K562 (cell line): ENCODE measurements at regions not wholly inside any gene's neighbourhood (a gene's known extent, or its start where the extent isn't known, plus 50 kb on each side); places are given as distances from the start of the nearest gene placed in this dataset.

ENCODE experiments used
- BRF1 ChIP-seq: IDR thresholded peaks from 3 replicates; pipeline ENCODE4 v1.6.1; 2011; ENCODE audit warnings: borderline replicate concordance, mild to moderate bottlenecking; ENCODE audit not compliant: insufficient read length; ENCODE audit errors: extremely low read depth
- ETV6 ChIP-seq, 3 experiments: fragments of 150-350 bp in 1 of 3; sonication (generic) in 1 of 3; formaldehyde crosslinking in 1 of 3; IDR thresholded peaks; 2 replicates each; pipeline versions ENCODE4 v1.6.1 to v1.8.0; 2014 to 2022; ENCODE audit warnings: borderline replicate concordance in 2 of 3, low read depth in 2 of 3, antibody characterized with exemption in 1 of 3, low read length in 1 of 3, mild to moderate bottlenecking in 1 of 3, missing genetic modification reagents in 1 of 3
- HDAC6 ChIP-seq: IDR thresholded peaks from 2 replicates; pipeline ENCODE4 v1.6.1; 2012; ENCODE audit warnings: low read depth, mild to moderate bottlenecking, control low read depth, inconsistent platforms, low read length, moderate library complexity
- POLR2B ChIP-seq: fragments of 450-650 bp; IDR thresholded peaks from 2 replicates; pipeline ENCODE4 v1.6.1; 2018; ENCODE audit warnings: low read depth; ENCODE audit not compliant: partially characterized antibody
- RBM17 ChIP-seq: fragments of 200-400 bp; formaldehyde crosslinking; IDR thresholded peaks from 2 replicates; pipeline ENCODE4 v1.6.1; 2017; ENCODE audit warnings: low read depth, mild to moderate bottlenecking, low read length, borderline replicate concordance
- ZFX ChIP-seq: sonication (generic); formaldehyde crosslinking; IDR thresholded peaks from 2 replicates; pipeline ENCODE4 v1.8.0; 2022; ENCODE audit warnings: mild to moderate bottlenecking, missing genetic modification reagents, moderate library complexity
- TF ChIP-seq, protein P1 (sequence below): fragments of 450-650 bp; conservative IDR thresholded peaks from 2 replicates; pipeline ENCODE4 v1.6.1; 2016; ENCODE audit warnings: missing genetic modification characterization, low read depth, mild to moderate bottlenecking, control low read depth, missing compliant biosample characterization
- TF ChIP-seq, protein P2 (sequence below): sonication (generic); formaldehyde crosslinking; IDR thresholded peaks from 2 replicates; pipeline ENCODE4 v1.8.1; 2022; ENCODE audit warnings: missing genetic modification reagents
- TF ChIP-seq, protein P3 (sequence below): sonication (generic); formaldehyde crosslinking; IDR thresholded peaks from 2 replicates; pipeline ENCODE4 v1.8.1; 2023; ENCODE audit warnings: mild to moderate bottlenecking, missing genetic modification reagents, moderate library complexity
- TF ChIP-seq, protein P4 (sequence below), 3 experiments: IDR thresholded peaks in 2 of 3; conservative IDR thresholded peaks in 1 of 3; 2 replicates each; pipeline ENCODE4 v1.5.1; 2011 to 2012; ENCODE audit warnings: low read length in 3 of 3, mild to moderate bottlenecking in 3 of 3, control low read depth in 2 of 3, improper control_type of control experiment in 1 of 3, inconsistent platforms in 1 of 3, low read depth in 1 of 3, mixed read lengths in 1 of 3, moderate library complexity in 1 of 3; ENCODE audit not compliant: insufficient read depth in 2 of 3
- TF ChIP-seq, protein P5 (sequence below): sonication (generic); formaldehyde crosslinking; IDR thresholded peaks from 2 replicates; pipeline ENCODE4 v1.8.1; 2023; ENCODE audit warnings: mild to moderate bottlenecking, missing genetic modification reagents

DNA sequence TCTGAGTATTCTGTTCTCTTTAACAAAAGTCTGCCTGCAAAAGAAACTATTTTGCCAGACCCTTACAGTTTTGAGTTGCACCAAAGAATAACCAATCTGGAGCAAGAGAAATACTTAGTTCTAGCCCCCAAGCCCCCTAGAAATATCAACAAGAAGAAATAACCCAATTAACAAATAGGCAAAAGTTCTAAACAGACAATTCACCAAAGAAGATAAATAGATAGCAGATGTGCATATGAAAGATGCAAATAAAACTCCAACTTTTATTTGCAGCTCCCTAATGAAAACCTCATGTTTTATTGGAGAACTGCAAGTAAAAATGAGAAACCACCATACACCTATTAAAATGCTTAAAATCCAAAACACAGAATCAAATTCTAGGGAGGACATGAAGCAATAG lies 1308.0 kb downstream of the CDH11 start:
- TF ChIP-seq, protein P1, sequence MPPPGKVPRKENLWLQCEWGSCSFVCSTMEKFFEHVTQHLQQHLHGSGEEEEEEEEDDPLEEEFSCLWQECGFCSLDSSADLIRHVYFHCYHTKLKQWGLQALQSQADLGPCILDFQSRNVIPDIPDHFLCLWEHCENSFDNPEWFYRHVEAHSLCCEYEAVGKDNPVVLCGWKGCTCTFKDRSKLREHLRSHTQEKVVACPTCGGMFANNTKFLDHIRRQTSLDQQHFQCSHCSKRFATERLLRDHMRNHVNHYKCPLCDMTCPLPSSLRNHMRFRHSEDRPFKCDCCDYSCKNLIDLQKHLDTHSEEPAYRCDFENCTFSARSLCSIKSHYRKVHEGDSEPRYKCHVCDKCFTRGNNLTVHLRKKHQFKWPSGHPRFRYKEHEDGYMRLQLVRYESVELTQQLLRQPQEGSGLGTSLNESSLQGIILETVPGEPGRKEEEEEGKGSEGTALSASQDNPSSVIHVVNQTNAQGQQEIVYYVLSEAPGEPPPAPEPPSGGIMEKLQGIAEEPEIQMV (tag), result no peak
- TF ChIP-seq HDAC6, result no peak
- TF ChIP-seq POLR2B, result no peak
- no peak for TF ChIP-seq RBM17
- TF ChIP-seq BRF1, result no peak
- TF ChIP-seq, protein P2, sequence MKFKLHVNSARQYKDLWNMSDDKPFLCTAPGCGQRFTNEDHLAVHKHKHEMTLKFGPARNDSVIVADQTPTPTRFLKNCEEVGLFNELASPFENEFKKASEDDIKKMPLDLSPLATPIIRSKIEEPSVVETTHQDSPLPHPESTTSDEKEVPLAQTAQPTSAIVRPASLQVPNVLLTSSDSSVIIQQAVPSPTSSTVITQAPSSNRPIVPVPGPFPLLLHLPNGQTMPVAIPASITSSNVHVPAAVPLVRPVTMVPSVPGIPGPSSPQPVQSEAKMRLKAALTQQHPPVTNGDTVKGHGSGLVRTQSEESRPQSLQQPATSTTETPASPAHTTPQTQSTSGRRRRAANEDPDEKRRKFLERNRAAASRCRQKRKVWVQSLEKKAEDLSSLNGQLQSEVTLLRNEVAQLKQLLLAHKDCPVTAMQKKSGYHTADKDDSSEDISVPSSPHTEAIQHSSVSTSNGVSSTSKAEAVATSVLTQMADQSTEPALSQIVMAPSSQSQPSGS (CRISPR knock-in tag), result no peak
- TF ChIP-seq, protein P3, sequence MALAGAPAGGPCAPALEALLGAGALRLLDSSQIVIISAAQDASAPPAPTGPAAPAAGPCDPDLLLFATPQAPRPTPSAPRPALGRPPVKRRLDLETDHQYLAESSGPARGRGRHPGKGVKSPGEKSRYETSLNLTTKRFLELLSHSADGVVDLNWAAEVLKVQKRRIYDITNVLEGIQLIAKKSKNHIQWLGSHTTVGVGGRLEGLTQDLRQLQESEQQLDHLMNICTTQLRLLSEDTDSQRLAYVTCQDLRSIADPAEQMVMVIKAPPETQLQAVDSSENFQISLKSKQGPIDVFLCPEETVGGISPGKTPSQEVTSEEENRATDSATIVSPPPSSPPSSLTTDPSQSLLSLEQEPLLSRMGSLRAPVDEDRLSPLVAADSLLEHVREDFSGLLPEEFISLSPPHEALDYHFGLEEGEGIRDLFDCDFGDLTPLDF, result no peak
- TF ChIP-seq, protein P4, sequence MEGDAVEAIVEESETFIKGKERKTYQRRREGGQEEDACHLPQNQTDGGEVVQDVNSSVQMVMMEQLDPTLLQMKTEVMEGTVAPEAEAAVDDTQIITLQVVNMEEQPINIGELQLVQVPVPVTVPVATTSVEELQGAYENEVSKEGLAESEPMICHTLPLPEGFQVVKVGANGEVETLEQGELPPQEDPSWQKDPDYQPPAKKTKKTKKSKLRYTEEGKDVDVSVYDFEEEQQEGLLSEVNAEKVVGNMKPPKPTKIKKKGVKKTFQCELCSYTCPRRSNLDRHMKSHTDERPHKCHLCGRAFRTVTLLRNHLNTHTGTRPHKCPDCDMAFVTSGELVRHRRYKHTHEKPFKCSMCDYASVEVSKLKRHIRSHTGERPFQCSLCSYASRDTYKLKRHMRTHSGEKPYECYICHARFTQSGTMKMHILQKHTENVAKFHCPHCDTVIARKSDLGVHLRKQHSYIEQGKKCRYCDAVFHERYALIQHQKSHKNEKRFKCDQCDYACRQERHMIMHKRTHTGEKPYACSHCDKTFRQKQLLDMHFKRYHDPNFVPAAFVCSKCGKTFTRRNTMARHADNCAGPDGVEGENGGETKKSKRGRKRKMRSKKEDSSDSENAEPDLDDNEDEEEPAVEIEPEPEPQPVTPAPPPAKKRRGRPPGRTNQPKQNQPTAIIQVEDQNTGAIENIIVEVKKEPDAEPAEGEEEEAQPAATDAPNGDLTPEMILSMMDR (IDR thresholded peaks at IDR 0.05 in 2 of 3, conservative IDR thresholded peaks at IDR 0.05 in 1 of 3; ENCODE audit: insufficient read depth in 2 of 3, low read depth in 1 of 3, low read length in 3 of 3), result no peak
- TF ChIP-seq ZFX, result no peak
- TF ChIP-seq ETV6 (IDR thresholded peaks at IDR 0.05; ENCODE audit: borderline replicate concordance in 1 of 2, low read depth in 2 of 2, low read length in 1 of 2), result no peak
- TF ChIP-seq ETV6 (CRISPR knock-in tag; IDR thresholded peaks at IDR 0.05; ENCODE audit: borderline replicate concordance), result no peak
- TF ChIP-seq, protein P5, sequence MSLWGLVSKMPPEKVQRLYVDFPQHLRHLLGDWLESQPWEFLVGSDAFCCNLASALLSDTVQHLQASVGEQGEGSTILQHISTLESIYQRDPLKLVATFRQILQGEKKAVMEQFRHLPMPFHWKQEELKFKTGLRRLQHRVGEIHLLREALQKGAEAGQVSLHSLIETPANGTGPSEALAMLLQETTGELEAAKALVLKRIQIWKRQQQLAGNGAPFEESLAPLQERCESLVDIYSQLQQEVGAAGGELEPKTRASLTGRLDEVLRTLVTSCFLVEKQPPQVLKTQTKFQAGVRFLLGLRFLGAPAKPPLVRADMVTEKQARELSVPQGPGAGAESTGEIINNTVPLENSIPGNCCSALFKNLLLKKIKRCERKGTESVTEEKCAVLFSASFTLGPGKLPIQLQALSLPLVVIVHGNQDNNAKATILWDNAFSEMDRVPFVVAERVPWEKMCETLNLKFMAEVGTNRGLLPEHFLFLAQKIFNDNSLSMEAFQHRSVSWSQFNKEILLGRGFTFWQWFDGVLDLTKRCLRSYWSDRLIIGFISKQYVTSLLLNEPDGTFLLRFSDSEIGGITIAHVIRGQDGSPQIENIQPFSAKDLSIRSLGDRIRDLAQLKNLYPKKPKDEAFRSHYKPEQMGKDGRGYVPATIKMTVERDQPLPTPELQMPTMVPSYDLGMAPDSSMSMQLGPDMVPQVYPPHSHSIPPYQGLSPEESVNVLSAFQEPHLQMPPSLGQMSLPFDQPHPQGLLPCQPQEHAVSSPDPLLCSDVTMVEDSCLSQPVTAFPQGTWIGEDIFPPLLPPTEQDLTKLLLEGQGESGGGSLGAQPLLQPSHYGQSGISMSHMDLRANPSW (CRISPR knock-in tag), result no peak
